Fibroblast of skin of right quadriceps (primary cell): ENCODE measurements at regions not wholly inside any gene's neighbourhood (a gene's known extent, or its start where the extent isn't known, plus 50 kb on each side); places are given as distances from the start of the nearest gene placed in this dataset.

Source experiments
- DNase-seq: peaks from one replicate; pipeline ENCODE4 v3.0.0-alpha.2; 2013

DNA sequence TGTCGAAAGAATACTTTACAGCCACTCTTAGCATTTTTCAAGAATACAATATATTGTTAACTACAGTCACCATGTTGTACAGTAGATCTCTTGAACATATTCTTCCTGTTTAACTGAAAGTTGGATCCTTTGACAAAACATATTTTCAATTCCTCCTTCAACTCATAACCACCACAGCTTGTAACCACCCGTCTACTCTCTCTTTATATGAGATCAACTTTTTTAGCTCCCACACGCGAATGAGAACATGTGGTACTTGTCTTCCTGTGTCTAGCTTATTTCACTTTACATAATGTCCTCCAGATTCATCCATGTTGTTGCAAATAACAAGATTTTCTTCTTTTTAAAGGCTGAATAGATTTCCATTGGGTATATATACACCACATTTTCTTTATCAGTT, 338.3 kb upstream of the IGFBP7 start:
- DNase-seq: no peak

DNA sequence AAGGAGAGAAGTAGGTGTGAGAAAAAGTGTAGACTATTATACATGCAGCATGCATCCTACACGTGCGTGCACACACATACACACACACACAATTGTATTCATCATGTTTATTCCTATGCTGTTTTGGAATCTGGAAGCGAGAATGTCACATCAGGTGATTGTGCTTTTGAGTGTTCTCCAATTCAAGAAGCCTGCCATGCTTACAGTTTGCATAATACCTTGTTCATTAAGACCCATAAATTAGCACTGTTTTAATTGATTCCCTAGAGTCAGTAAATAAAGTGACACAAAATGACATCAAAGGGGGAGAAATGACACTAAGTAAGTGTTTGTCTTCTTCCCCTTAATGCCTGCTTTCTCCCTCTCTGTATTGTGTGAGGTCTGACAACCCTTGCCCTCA, 336.1 kb upstream of the IGFBP7 start:
- DNase-seq: no peak

DNA sequence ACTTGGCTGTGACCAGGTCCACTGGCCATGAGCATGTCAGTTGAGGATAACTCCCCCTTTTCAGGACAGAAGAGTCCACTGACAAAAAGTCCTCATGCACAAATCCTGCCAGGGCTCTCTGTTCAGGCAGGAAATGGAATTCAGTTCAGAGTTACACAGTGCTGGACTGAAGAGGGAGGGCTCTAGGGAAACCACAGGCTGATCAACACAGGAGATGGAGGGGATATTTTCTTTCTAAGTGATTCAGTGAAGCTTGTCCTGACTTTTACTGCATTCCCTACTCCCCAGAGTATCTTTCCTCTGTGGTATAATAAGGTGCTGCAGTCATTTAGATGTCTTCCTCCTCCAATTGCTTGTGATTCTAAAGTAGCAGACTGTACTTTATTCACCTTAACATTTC, 335.5 kb upstream of the IGFBP7 start:
- no peak for DNase-seq

DNA sequence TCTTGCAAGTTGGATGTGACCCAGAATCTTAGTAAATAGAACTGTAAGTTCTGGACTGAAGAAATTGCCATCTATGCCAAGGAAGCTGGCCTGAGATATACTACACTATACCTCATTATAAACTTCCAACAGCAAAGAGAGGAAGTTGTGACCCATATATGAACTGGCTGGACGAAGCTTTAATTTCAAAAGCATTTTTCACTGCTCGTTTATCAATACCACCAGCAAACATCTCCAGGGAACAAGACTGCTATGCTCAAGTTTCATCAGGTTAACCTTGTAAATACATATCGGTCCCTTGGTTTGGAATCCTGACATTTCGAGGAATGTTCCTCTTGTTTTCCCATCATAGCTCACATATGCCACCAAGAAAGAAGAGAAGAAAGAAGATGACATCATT, 334.5 kb upstream of the IGFBP7 start:
- DNase-seq: no peak

DNA sequence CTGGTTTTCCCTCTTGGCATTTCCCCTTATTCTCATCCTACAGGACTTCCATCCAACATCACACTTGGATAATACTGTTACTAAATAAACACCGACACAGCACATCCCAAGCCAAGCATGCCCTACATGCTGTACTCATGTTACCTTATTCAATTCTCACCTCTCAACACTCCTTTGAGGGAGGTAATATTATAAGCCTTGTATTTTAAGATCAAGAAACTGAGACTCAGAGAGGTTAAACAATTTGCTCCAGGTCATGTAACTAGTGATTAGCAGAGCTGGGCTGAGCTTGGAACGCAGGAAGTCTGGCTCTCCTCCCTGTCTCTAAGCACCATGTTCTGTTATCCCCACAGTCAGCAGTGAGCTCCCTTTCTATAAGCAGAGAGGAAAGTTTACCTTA, 333.6 kb upstream of the IGFBP7 start:
- DNase-seq: no peak

DNA sequence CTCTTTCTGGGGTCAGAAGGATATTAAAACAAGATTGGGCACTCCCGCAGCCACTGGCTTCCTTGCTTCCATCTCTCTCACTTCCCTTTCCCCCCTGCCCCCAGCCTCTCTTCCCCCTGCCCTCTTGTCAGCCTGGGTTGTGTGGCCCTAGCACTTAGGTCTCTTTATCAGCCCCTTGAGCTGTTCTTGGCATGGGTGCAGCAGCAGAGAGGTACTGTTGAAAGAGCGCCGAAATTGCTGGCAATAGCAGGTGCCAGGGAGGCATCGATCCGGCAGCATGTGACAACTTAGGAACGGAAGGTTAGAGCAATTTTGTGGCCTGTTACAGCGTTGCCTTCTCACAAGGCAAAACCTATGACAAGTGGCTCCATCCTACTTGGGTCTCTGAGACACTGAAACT, 333.1 kb upstream of the IGFBP7 start:
- no peak for DNase-seq

DNA sequence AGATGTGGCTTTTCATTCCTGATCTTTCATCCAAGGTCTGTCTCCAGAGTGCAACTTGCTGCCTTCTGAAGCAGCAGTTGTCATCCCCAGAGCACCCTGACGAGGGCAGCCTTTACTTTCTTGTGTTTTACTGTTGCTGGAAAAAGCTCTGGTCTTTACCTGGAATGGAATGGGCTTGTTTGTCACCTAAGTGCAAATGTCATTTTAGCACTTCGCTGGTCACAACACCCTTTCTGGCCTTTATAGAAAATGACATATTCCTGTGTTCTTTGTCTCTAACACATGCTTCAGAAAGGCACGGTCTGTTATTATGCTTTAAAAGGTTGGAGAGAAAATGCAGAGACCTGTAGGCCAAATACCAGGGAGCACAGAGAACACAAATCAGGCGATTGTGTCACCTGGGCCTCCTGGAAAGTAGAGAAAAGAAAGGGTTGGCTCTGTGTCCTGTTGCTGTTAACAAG, 332.7 kb upstream of the IGFBP7 start:
- peak; percentile 1 for DNase-seq

DNA sequence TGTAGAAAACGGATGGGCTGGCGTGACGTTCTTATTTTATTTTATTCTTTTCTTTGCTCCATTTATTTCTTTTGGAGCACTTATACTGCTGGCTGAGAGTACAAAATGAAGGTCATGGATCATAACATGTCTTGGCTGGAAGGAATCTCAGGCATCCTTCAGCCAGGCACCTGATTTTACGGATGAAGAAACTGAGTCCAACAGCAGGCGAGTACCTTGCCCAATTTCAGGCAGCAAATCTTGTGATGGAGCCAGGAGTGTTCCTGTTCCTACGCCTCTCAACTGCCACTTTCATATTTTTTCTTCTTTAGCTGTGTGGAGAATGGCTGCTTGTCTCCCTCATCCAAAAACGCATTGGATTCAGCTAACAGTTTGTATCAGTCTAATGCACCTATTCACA, 332.1 kb upstream of the IGFBP7 start:
- no peak for DNase-seq

DNA sequence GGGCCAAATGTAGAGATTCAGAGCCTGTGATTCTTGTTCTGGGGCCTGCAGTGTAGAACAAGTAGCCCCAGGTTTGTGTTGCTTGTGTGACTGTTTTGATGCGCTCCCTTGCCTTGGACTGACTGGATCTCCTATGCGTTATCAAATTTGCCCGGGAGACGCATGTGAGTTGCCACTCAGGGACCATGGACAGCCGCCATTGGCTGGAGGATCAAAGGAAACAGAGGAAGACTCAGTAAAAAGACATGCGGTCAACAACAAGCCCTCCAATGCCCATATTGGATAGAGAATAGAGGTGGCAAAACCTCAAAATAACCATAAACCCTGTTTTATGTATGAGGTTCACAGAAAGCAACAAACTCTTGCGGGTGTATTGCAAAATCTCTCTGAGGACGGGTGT, 327.5 kb upstream of the IGFBP7 start:
- DNase-seq: no peak

DNA sequence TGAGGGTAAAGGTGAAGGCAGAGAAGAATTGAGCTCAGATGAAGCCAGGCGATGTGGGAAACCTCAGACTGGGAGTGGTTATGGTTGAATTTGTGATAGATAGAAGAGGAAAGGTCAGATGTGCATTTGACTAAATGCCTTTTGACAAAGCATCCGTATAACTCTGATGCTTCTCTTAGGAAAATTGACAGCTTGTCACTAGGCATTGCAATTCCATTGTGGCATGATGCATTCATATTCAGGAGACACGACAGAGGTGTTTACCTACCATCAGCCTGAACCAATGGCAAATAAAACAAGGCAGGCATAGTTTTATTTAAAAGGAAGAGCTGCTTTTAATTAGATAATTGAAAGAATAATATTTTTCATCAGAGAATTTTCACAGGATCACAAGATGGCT, 325.1 kb upstream of the IGFBP7 start:
- DNase-seq: no peak

DNA sequence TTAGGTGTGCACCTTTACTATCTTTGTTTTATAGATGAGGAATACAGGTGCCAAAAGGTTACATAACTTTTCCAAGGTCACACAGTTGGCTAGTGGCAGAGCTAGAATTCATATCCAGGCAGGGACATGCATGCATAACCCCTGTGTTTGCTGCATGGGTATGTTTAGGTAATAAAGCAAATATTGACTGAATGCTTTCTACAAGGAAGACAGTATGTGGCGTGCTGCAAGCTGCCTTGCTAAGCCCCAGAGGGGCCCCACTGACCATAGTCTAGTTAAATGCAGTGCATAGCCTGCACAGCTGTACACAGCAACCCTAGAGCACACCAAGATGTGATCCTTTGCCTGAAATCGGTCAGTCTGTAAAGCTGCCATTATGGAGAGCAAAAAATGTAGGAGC, 320.5 kb upstream of the IGFBP7 start:
- no peak for DNase-seq

DNA sequence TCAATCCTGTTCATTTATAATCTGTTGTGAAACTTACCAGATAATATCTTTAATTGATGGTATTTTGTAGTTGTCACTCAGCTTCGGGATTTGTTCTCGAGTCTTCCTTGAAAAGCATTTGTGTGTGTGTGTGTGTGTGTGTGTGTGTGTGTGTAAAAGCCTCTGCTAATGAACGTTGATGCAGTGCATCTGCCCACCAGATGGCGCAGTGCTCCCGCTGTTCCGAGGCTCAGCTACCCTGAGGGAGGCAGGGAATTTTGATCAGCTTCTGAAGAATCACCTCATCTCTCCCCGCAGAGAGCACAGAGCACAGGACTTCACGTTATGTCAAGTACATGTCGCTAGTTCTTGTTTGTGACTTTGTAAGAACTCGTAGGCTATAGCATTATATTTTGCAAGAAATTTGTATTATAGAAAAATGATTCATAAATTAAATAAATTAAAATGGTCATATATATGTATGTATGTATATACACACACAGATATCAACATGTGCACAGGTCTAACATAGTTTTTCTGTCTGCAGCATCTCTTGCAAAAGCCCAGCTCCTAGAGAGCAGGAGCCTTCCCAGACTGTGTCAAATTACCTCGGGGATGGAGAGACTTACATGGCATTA, 316.7 kb upstream of the IGFBP7 start:
- peak; percentile 64 for DNase-seq

DNA sequence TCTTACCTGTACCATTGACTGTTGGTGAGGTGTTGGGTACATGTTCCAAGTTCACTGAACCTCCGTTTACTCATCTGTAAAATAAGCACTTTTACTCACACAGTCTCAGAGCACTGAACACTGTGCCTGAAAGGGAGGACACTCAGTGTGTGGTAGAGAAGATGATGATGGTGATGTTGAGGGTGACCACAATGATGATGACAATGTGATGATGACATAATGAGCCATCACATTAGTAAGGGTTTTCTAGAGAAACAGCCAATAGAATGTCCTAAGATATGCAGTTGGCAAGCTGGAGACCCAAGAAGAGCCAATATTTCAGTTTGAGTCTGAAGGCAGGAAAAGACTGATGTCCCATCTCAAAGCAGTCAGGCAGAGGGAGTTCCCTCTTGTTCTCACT, 315.4 kb upstream of the IGFBP7 start:
- DNase-seq: peak; percentile 3

DNA sequence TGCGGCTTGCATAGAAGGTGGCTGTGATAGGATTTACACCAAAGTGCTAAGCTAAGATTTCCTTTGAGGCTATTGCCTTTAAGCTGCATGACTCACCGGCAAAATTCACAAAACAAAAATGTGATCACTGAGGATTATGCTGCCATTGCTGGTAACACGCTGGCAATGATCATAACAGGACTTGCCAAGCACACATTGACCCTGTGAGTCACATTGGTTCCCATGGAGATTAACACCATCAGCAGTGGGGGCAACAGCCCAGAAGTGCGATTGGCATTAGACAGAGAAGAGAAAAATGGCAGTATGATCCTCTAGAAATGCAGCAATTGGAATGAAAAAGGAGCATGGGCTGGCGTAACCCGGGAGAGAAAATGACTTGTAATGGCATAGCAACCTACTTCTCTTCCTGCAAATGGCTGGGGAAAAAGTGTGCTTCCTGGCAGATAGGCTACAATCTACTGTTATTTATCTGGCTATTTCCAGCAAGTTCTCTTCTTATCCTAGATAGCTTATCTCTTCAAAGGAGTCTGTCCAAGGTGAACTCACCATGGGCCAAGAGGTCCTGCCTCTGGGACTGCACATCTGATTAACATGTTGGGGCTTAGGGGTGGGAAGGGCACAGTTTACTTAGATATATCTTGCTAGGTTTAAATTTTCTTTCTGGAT, 314.2 kb upstream of the IGFBP7 start:
- peak; percentile 75 for DNase-seq

DNA sequence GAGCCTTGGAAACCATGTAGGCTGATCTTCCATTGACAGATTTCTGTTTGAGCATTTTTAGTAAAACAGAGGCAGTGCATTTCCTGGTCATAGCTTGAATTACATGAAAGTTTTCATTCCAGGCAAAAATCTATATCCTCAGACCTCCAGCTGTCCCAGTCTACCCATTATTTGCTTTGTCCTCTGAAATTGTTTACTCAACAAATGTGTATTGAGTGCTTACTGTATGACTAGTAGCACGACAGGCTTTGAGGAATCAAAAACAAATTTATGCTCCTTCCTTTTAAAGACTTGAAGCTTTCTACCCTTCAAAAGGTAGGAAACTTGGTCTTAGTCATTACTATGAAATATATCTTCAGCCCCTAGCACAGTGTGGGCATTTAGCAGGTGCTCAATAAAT, 307.9 kb upstream of the IGFBP7 start:
- no peak for DNase-seq

DNA sequence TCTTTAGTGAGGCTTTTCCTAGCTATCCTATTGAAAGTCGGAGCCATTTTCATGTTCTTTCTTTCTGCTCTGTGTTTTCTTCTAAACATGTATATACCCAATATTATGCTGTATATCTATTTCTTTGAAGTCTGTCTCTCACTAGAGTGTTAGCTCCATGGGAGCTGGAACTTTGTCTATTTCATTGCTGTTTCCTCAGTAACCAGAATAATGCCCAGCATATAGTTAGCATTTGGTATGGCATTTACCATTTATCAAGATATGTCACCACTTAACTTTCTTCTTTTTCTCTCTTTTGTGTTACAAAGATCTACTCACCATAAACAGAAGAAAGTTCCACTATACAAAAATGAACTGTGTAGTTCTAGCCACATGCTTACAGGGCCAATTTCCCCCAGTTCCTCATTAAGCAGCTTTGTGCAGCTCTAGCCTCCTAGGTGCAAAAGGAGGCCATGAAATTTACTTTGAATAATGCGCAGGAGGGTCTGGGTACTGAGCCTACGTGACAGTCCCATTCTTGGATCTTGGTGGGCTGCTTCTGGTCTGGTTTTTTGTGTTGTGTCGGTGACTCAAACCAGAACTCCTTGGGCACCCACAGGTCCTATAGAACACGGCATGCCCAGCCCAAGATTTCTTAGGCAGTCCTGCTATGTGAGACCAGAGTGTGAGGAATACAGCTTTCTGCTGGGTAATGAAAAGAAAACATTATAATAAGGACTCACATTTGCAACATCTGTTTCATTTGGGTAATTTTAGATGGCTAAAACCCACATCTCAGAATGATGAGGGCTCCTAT, 302.3 kb upstream of the IGFBP7 start:
- DNase-seq: no peak

DNA sequence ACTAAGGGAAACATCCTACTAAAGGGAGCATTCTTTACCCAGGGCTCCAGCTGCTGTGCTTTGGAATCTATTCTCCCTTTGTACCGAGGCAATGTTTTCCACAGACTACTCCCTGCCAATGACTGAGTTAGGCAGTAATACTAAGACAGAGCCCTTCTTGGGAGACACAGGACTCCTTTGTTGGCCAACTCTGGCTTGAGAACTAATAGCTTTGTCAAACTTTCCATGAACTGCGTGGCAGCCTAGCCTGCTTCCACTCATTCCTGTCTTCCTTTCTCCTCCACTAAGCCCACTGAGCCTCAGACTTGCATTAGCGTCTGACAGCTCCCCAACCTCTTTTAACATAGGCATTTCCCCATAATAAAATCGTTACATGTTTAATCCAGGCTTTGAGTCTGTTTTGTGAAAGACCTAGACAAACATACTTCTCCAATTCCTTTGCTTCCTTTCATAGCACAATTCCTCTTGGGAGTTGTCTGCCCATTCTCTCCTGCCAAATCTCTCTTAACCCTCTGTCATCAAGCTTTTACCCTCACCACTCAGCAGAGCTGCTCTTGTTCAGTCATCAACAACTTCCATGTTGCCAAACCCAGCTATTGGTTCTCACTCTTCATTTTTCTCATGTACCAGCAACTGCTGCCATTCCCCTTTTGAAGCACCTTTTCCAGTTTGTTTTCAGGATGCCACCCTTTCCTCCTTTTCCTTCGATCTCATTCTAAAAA, 300.3 kb upstream of the IGFBP7 start:
- DNase-seq: peak; percentile 9

DNA sequence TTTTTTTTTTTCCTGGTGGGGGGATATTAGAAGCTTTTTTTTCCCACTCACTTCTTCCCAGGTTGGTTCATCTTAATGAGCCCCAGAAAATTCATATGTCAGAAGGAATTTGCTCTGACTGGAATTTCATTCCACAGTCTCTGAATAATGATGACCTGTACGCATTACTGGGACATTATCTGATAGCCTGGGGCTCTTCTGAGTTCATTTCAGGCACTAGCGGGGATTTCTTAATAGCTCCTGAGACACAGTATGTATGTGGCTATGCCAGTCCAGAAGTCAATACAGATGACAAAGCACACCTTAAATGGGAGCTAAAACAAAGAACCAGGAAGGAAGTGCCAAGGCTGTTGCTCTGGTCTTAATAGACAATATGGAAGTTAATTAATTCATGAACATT, 295.2 kb upstream of the IGFBP7 start:
- peak; percentile 17 for DNase-seq

DNA sequence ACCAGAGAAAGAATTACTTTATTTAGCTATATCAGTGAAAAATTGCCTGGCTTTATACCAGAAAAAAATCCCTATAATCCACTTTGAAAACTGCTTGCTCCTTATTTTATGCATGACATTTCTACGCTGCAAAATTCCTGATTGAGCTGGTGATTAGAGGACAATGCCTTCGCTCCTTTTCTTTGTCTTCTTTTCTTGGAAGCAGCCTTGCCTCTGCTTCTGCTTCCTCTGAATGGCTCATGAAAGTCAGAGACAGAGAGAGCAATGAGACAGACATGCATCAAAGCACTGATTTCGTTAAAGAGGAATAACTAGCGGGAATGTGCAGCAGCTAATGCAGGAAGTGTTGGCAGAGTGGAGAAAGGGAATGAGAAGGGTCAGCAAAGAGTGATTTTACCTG, 294.3 kb upstream of the IGFBP7 start:
- DNase-seq: no peak

DNA sequence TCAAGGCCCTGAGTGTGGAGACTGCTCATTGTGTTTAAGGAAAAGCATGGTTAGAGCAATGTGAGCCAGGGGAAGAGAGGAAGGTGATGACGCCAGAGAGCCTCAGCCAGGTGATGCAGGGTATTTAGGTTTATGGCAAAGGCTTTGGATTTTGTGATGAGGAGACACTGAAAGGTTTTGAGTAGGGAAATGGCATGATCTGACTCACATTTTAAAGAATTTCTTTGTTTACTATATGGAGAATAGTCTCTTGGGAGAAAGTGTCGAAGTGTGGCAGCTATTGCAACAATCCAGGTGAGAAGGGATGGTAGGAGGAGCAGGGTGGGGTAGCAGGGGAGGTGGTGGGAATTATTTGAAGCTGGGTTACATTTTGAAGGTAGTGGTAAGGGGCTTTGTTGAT, 293.4 kb upstream of the IGFBP7 start:
- DNase-seq: no peak

DNA sequence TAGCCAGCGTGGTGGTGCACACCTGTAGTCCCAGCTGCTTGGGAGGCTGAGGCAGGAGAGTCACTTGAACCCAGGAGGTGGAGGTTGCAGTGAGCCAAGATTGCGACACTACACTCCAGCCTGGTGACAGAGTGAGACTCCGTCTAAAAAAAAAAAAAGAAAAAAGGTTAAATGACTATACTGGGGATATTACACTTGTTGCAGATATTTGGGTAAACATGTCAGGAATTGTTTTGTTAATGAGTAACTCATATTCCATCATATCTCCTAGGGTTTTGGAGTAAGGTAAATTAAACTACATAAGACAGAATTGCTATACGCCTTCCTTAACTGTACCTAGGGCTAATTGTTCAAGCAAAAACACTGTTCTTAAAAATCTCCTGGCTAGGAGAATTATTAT, 291.4 kb upstream of the IGFBP7 start:
- DNase-seq: no peak

DNA sequence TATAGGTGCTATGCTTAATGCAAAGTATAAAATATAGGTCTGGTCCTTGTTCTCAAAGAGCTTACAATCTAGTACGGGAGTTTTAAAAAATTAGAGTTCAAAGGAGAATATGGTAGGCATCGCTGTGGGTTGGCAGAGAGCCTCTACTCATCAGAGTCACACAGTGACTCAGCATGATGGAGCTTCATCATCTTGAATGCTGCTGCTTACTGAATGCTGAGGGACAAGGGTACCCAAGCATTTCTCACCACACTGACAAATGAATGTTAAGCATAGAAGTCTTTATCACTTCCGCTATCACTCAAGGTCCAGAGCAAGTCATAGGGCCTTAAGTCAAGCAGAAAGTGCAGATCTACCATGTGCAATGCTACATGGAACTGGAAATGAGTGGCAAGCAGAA, 268.6 kb upstream of the IGFBP7 start:
- no peak for DNase-seq

DNA sequence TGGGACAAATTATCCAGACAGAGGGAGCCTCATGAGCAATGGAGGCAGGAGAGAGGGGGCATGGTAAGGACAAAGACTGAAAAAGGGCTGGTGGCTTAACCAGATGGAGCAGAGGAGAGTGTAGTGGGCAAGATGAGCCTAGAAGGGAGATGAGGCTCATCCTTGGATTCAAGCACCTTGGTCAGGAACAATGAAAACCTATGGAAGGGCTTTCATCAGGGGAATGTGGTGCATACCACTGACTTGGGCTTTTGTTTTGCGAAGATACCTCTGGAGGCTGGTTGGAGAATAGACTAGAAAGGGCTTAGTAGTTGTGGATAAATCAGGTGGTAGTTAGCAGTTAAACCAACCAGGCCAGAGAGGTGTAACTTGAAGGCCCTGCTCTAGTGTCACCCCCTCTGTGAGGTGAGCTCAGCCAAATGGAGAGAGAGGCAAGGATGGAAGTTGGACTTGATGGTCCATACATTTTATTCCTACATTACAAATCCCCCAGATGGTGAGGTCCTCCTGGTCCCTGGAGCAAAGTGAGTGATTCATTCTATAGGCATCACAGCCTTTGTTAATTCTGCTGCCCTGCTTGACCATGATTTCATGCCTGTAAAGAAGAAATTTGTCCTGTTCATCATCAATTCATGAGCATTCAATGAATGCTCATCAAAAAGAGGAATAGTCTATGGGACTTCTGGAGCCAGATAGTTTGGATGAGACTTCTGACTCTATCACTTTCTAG, 264.8 kb upstream of the IGFBP7 start:
- peak; percentile 8 for DNase-seq
